H1 (cell line): ENCODE measurements at regions not wholly inside any gene's neighbourhood (a gene's known extent, or its start where the extent isn't known, plus 50 kb on each side); places are given as distances from the start of the nearest gene placed in this dataset.

ENCODE experiments used
- CTCF ChIA-PET: fragments of 300-600 bp; sonication (Branson Sonifier 250); formaldehyde crosslinking; loops from one replicate; lab custom pipeline; 2021; ENCODE audit not compliant: partially characterized antibody; lab: Charles Lee
- POLR2A ChIA-PET: fragments of 300-600 bp; sonication (Branson Sonifier 250); formaldehyde crosslinking; loops from one replicate; lab custom pipeline; 2021; ENCODE audit warnings: inconsistent platforms; ENCODE audit not compliant: partially characterized antibody; lab: Charles Lee
- DNase-seq, 2 experiments: peaks; one replicate each; pipeline versions ENCODE4 v3.0.0 to v3.0.0-alpha.2; 2010 to 2022; ENCODE audit warnings: low spot score in 2 of 2, low read depth in 1 of 2, mixed read lengths in 1 of 2
- FAIRE-seq: peaks from 2 replicates; lab custom pipeline; 2011; peaks lifted over from hg19 to GRCh38; lab: Jason Lieb, UNC
- H2AFZ ChIP-seq: 2 replicates; pipeline ENCODE4 v1.8.1; 2012; ENCODE audit warnings: low read length, inconsistent platforms
- H2AK5ac ChIP-seq: 2 replicates; pipeline ENCODE4 v1.6.1; 2013; ENCODE audit warnings: low read depth, low read length
- H2BK120ac ChIP-seq: replicated peaks from 2 replicates; pipeline ENCODE3; 2013; ENCODE audit warnings: low read depth, low read length, inconsistent platforms
- H2BK12ac ChIP-seq: 2 replicates; pipeline ENCODE4 v1.6.1; 2013; ENCODE audit warnings: low read depth, low read length
- H2BK15ac ChIP-seq: 2 replicates; pipeline ENCODE4 v1.6.1; 2013; ENCODE audit warnings: low read length
- H2BK20ac ChIP-seq: 2 replicates; pipeline ENCODE4 v1.6.1; 2013; ENCODE audit warnings: low read length
- H2BK5ac ChIP-seq: 2 replicates; pipeline ENCODE4 v1.6.1; 2013; ENCODE audit warnings: low read depth, low read length
- H3K14ac ChIP-seq: 2 replicates; pipeline ENCODE4 v1.6.1; 2013; ENCODE audit warnings: inconsistent platforms; ENCODE audit not compliant: insufficient read length
- H3K18ac ChIP-seq: 2 replicates; pipeline ENCODE4 v1.6.1; 2013; ENCODE audit warnings: low read length; ENCODE audit errors: extremely low read depth
- H3K23ac ChIP-seq: 2 replicates; pipeline ENCODE4 v1.6.1; 2013; ENCODE audit warnings: inconsistent platforms; ENCODE audit not compliant: insufficient read length
- H3K23me2 ChIP-seq: 2 replicates; pipeline ENCODE4 v1.6.1; 2013; ENCODE audit warnings: low read depth, low read length
- H3K27ac ChIP-seq: 2 replicates; pipeline ENCODE4 v1.6.1; 2011; ENCODE audit warnings: low read depth, low read length, inconsistent platforms
- H3K27me3 ChIP-seq, 4 experiments: replicated peaks in 1 of 4; 1 replicate in 1 of 4; 2 replicates in 3 of 4; pipeline versions ENCODE4 v1.6.1 to v1.8.1; 2011 to 2013; ENCODE audit warnings: low read length in 3 of 4, mild to moderate bottlenecking in 3 of 4, inconsistent platforms in 2 of 4, mixed read lengths in 2 of 4, moderate library complexity in 1 of 4; ENCODE audit not compliant: control insufficient read depth in 3 of 4, insufficient read depth in 3 of 4; ENCODE audit errors: extremely low read depth in 1 of 4
- H3K36me3 ChIP-seq, 4 experiments: 2 replicates each; pipeline versions ENCODE4 v1.6.1 to v1.8.1; 2011 to 2013; ENCODE audit warnings: mild to moderate bottlenecking in 4 of 4, low read length in 3 of 4, moderate library complexity in 2 of 4, control low read depth in 1 of 4, inconsistent platforms in 1 of 4; ENCODE audit not compliant: insufficient read depth in 4 of 4, control insufficient read depth in 2 of 4
- H3K4ac ChIP-seq: replicated peaks from 2 replicates; pipeline ENCODE3; 2013; ENCODE audit warnings: low read length, low read depth, mixed read lengths, inconsistent platforms; ENCODE audit not compliant: insufficient read length
- H3K4me1 ChIP-seq, 4 experiments: replicated peaks in 1 of 4; 1 replicate in 1 of 4; 2 replicates in 3 of 4; pipeline versions ENCODE4 v1.6.1 to v1.8.1; 2011 to 2013; ENCODE audit warnings: low read length in 3 of 4, inconsistent platforms in 2 of 4, mixed read lengths in 1 of 4; ENCODE audit not compliant: insufficient read depth in 4 of 4, control insufficient read depth in 3 of 4
- H3K4me2 ChIP-seq, 2 experiments: 2 replicates each; pipeline versions ENCODE4 v1.6.1 to v1.8.1; 2011 to 2013; ENCODE audit warnings: low read depth in 2 of 2, low read length in 2 of 2, control low read depth in 1 of 2, inconsistent platforms in 1 of 2, mild to moderate bottlenecking in 1 of 2; ENCODE audit not compliant: insufficient read depth in 1 of 2
- H3K4me3 ChIP-seq, 4 experiments: fragments of 200-600, 300-600 bp in 1 of 4; sonication (generic), shearing (Covaris generic), sonication (Bioruptor Twin) in 1 of 4; 2 replicates each; pipeline versions ENCODE4 v1.5.1 to v1.8.1; 2011 to 2016; ENCODE audit warnings: low read length in 4 of 4, low read depth in 3 of 4, control low read depth in 2 of 4, inconsistent platforms in 2 of 4, mild to moderate bottlenecking in 2 of 4, mixed read lengths in 1 of 4, moderate library complexity in 1 of 4; ENCODE audit not compliant: insufficient read depth in 2 of 4; ENCODE audit errors: extremely low read depth in 1 of 4
- H3K56ac ChIP-seq: replicated peaks from 2 replicates; pipeline ENCODE3; 2013; ENCODE audit warnings: low read depth, mild to moderate bottlenecking, mixed read lengths, low read length, inconsistent platforms; ENCODE audit not compliant: insufficient read length
- H3K79me1 ChIP-seq: 2 replicates; pipeline ENCODE4 v1.6.1; 2013; ENCODE audit warnings: low read depth, low read length, control low read depth
- H3K79me2 ChIP-seq, 2 experiments: 2 replicates each; pipeline versions ENCODE4 v1.6.1 to v1.8.1; 2012 to 2013; ENCODE audit warnings: low read length in 2 of 2, mild to moderate bottlenecking in 2 of 2, inconsistent platforms in 1 of 2; ENCODE audit not compliant: insufficient read depth in 2 of 2, control insufficient read depth in 1 of 2
- H3K9ac ChIP-seq, 4 experiments: replicated peaks in 1 of 4; 1 replicate in 1 of 4; 2 replicates in 3 of 4; pipeline versions ENCODE4 v1.6.1 to v1.8.1; 2011 to 2013; ENCODE audit warnings: low read depth in 3 of 4, low read length in 3 of 4, control low read depth in 2 of 4, mild to moderate bottlenecking in 2 of 4, moderate library complexity in 2 of 4, inconsistent platforms in 1 of 4; ENCODE audit errors: extremely low read depth in 1 of 4
- H3K9me3 ChIP-seq, 2 experiments: 2 replicates each; pipeline versions ENCODE4 v1.6.1 to v1.8.1; 2012 to 2013; ENCODE audit warnings: mild to moderate bottlenecking in 2 of 2, moderate library complexity in 2 of 2, control low read depth in 1 of 2, inconsistent platforms in 1 of 2, low read depth in 1 of 2, low read length in 1 of 2, mixed read lengths in 1 of 2; ENCODE audit not compliant: insufficient read depth in 2 of 2
- H4K20me1 ChIP-seq, 2 experiments: replicated peaks in 1 of 2; 2 replicates each; pipeline versions ENCODE3 to v1.8.1; 2011 to 2013; ENCODE audit warnings: inconsistent platforms in 2 of 2, low read length in 2 of 2, mild to moderate bottlenecking in 1 of 2; ENCODE audit not compliant: insufficient read depth in 2 of 2, control insufficient read depth in 1 of 2
- H4K5ac ChIP-seq: 2 replicates; pipeline ENCODE4 v1.6.1; 2013; ENCODE audit warnings: low read length, low read depth, mixed read lengths, inconsistent platforms; ENCODE audit not compliant: insufficient read length
- H4K8ac ChIP-seq: 2 replicates; pipeline ENCODE4 v1.8.0; 2013; ENCODE audit warnings: mild to moderate bottlenecking, moderate library complexity, low read length, inconsistent platforms; ENCODE audit not compliant: insufficient read depth; ENCODE audit errors: extremely low read depth
- H4K91ac ChIP-seq: replicated peaks from 2 replicates; pipeline ENCODE3; 2013; ENCODE audit warnings: low read length, mixed read lengths, inconsistent platforms; ENCODE audit not compliant: insufficient read length
- BRCA1 ChIP-seq: IDR thresholded peaks from 2 replicates; pipeline ENCODE4 v1.6.1; 2012; ENCODE audit warnings: low read depth, low read length, improper control_type of control experiment
- CBX5 ChIP-seq: fragments of 300-800, 300-1000 bp; sonication (generic); IDR thresholded peaks from 2 replicates; pipeline ENCODE4 v1.7.1; 2016; ENCODE audit warnings: antibody characterized with exemption, low read length, low read depth
- CREB1 ChIP-seq: IDR thresholded peaks from 2 replicates; pipeline ENCODE4 v1.6.1; 2012; ENCODE audit warnings: inconsistent platforms
- CTBP2 ChIP-seq: IDR thresholded peaks from 2 replicates; pipeline ENCODE4 v1.7.0; 2011; ENCODE audit warnings: borderline replicate concordance, mild to moderate bottlenecking, moderate library complexity, mixed read lengths, low read length; ENCODE audit not compliant: insufficient read depth, insufficient read length
- HDAC6 ChIP-seq: IDR thresholded peaks from one replicate; pipeline ENCODE4 v1.7.1; 2012; ENCODE audit warnings: low read depth, mild to moderate bottlenecking, inconsistent platforms, low read length, moderate library complexity
- KDM1A ChIP-seq: fragments of 200-600, 300-600 bp; sonication (generic); IDR thresholded peaks from 2 replicates; pipeline ENCODE4 v1.7.1; 2016; ENCODE audit warnings: mild to moderate bottlenecking, low read length, borderline replicate concordance
- KDM5A ChIP-seq: fragments of 200-600 bp; IDR thresholded peaks from 2 replicates; pipeline ENCODE4 v1.7.1; 2012; ENCODE audit warnings: mild to moderate bottlenecking, low read length, inconsistent platforms, mixed read lengths
- SP2 ChIP-seq: IDR thresholded peaks from 2 replicates; pipeline ENCODE4 v1.6.1; 2012; ENCODE audit warnings: mild to moderate bottlenecking, low read length, inconsistent platforms
- SUZ12 ChIP-seq: fragments of 200-600 bp; sonication (generic); IDR thresholded peaks from 2 replicates; pipeline ENCODE4 v1.6.1; 2012; ENCODE audit warnings: mild to moderate bottlenecking, inconsistent platforms, low read length, moderate library complexity, mixed read lengths
- TAF1 ChIP-seq: IDR thresholded peaks from 2 replicates; pipeline ENCODE4 v1.6.1; 2011; ENCODE audit warnings: mild to moderate bottlenecking, low read depth, low read length
- TBP ChIP-seq: IDR thresholded peaks from 2 replicates; pipeline ENCODE4 v1.6.1; 2011; ENCODE audit warnings: low read depth, low read length, improper control_type of control experiment
- TEAD4 ChIP-seq: IDR thresholded peaks from 2 replicates; pipeline ENCODE4 v1.6.1; 2012; ENCODE audit warnings: low read depth, low read length, inconsistent platforms, mixed read lengths
- WGBS, 2 experiments: shearing (Covaris generic) in 1 of 2; methylation state at CpG; one replicate each; pipeline versions ENCODE4 v1.1.6 to v1.1.7; 2013 to 2015; ENCODE audit warnings: low lambda C conversion rate in 2 of 2, mixed read lengths in 2 of 2, inconsistent platforms in 1 of 2, low coverage in 1 of 2, missing lambda C conversion rate in 1 of 2; ENCODE audit not compliant: insufficient replicate concordance in 2 of 2, insufficient coverage in 1 of 2, insufficient read length in 1 of 2; ENCODE audit errors: extremely low coverage in 1 of 2, missing lambda C conversion rate in 1 of 2; 5-methylcytosine and 5-hydroxymethylcytosine counted together
- TF ChIP-seq, protein P1 (sequence below): IDR thresholded peaks from 2 replicates; pipeline ENCODE4 v1.6.1; 2012; ENCODE audit warnings: inconsistent platforms
- TF ChIP-seq, protein P2 (sequence below): IDR thresholded peaks from 2 replicates; pipeline ENCODE4 v1.6.1; 2011; ENCODE audit warnings: low read length, improper control_type of control experiment

DNA sequence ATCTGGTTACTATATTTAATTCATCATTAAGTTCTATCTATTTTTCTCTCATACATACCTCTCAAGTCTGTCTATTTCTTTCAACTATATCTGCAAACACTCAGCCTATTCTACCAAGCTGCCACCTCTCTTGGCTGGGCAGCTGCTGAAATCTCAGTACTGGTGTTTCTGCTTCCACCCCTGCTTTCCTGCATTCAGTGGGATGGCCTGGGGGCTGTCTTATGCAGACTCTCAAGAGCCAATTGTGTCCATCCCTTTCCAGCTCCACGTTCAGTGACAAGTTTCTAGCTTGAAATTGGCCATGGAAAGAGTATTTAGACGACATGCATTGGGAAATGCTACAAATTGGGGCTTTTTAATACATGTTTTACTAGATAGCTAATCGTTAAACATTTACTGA lies 378.4 kb upstream of the DPPA4 start:
- Histone ChIP-seq H2BK12ac (no peak overlapping the region), H3K27me3 (no peaks in the 10 kb centered on the region), H3K36me3 (no peaks in the 10 kb centered on the region), H4K20me1 (no peaks in the 10 kb centered on the region), H3K9ac (no peak overlapping the region), H2AFZ (0 out of 2 replicates have a peak overlapping the region, but pooled peaks have one; percentile 6), H2BK20ac (no peak overlapping the region), H2BK5ac (no peak overlapping the region), H3K27ac (no peak overlapping the region), H3K18ac (no peak overlapping the region), H3K4me3 (no peak overlapping the region), H3K14ac (no peak overlapping the region), H3K79me2 (no peaks in the 10 kb centered on the region), H3K9me3 (no peaks in the 10 kb centered on the region), H2AK5ac (no peak overlapping the region), H4K8ac (no peak overlapping the region), H3K4me1 (peaks cover 0 to 8% (median 0%) of the 10 kb centered on the region in 4 experiments; a peak in 1 of 7 replicates), H3K4me2 (no peak overlapping the region), H3K79me1 (no peaks in the 10 kb centered on the region), H3K4ac (no peak overlapping the region), H3K23ac (no peak overlapping the region), H2BK15ac (0 out of 2 replicates have a peak overlapping the region, but pooled peaks have one; percentile 68), H4K91ac (no peak overlapping the region), H4K5ac (no peak overlapping the region), H3K23me2 (no peaks in the 10 kb centered on the region), H3K56ac (no peak overlapping the region), H2BK120ac (no peak overlapping the region)
- DNase-seq (no peak), FAIRE-seq (no peak)
- CTCF ChIA-PET = interaction anchor here (1.0 kb wide), 1 partner anchor 129 kb away, joined by 4 read pairs; no protein-coding TSS in a partner anchor
- POLR2A ChIA-PET = interaction anchor here (0.5 kb wide), 1 partner anchor 485 kb away, joined by 3 read pairs; no protein-coding TSS in a partner anchor
- no peak for TF ChIP-seq TAF1
- TF ChIP-seq HDAC6 = no peak
- TF ChIP-seq KDM1A = no peak
- no peak for TF ChIP-seq TEAD4
- TF ChIP-seq, protein P1, sequence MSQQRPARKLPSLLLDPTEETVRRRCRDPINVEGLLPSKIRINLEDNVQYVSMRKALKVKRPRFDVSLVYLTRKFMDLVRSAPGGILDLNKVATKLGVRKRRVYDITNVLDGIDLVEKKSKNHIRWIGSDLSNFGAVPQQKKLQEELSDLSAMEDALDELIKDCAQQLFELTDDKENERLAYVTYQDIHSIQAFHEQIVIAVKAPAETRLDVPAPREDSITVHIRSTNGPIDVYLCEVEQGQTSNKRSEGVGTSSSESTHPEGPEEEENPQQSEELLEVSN = no peak
- TF ChIP-seq SUZ12 = no peak
- no peak for TF ChIP-seq SP2
- TF ChIP-seq CREB1 = no peak
- no peak for TF ChIP-seq CBX5
- TF ChIP-seq, protein P2, sequence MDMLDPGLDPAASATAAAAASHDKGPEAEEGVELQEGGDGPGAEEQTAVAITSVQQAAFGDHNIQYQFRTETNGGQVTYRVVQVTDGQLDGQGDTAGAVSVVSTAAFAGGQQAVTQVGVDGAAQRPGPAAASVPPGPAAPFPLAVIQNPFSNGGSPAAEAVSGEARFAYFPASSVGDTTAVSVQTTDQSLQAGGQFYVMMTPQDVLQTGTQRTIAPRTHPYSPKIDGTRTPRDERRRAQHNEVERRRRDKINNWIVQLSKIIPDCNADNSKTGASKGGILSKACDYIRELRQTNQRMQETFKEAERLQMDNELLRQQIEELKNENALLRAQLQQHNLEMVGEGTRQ = no peak
- no peak for TF ChIP-seq CTBP2
- TF ChIP-seq KDM5A = no peak
- no peak for TF ChIP-seq TBP
- no peak for TF ChIP-seq BRCA1
- WGBS, 2 experiments = 83% methylated on average over 3 of the region's 3 CpGs; no CpG with 5 or more reads in 1 of the 2 experiments
